Right lobe of liver (tissue), 6 donors: ENCODE measurements at regions not wholly inside any gene's neighbourhood (a gene's known extent, or its start where the extent isn't known, plus 50 kb on each side); places are given as distances from the start of the nearest gene placed in this dataset.
A peak's percentile ranks its signal among the peaks of the same experiment; 100 is the strongest.

ENCODE experiments used
- ATAC-seq, 4 donors: fragments of 200-7000 bp; cut with Tn5 transposase; one replicate each; pipeline ENCODE4 v1.9.1; 2020; ENCODE audit warnings: mild to moderate bottlenecking in 4 of 4, moderate library complexity in 4 of 4
- DNase-seq, 3 donors: peaks; one replicate each; pipeline ENCODE4 v3.0.0-alpha.2; 2020
- H3K27ac ChIP-seq, 3 donors: fragments of 200-600 bp; one replicate each; pipeline ENCODE4 v1.8.0; 2022
- H3K27me3 ChIP-seq, 2 donors: fragments of 200-600 bp; one replicate each; pipeline ENCODE4 v1.8.0; 2022
- H3K36me3 ChIP-seq, 4 donors: fragments of 200-600 bp; sonication (generic) in 1 of 4; one replicate each; pipeline versions ENCODE4 v1.5.1 to v1.8.0; 2017 to 2022; ENCODE audit warnings: control low read depth in 1 of 4
- H3K4me1 ChIP-seq, 4 donors: fragments of 200-600 bp; sonication (generic) in 1 of 4; one replicate each; pipeline versions ENCODE4 v1.5.1 to v1.8.0; 2017 to 2022; ENCODE audit warnings: control low read depth in 1 of 4
- H3K4me3 ChIP-seq, 3 donors: fragments of 200-600 bp; one replicate each; pipeline ENCODE4 v1.8.0; 2022
- H3K9me3 ChIP-seq, 4 donors: fragments of 200-600 bp; sonication (generic) in 1 of 4; one replicate each; pipeline versions ENCODE4 v1.5.1 to v1.8.0; 2017 to 2022; ENCODE audit warnings: control low read depth in 1 of 4
- POLR2A ChIP-seq: fragments of 450-650 bp; IDR thresholded peaks from one replicate; pipeline ENCODE4 v1.6.1; 2017; ENCODE audit warnings: antibody characterized with exemption, mild to moderate bottlenecking
- WGBS: methylation state at CpG from one replicate; pipeline ENCODE4 v1.1.6; 2018; ENCODE audit warnings: low coverage, low lambda C conversion rate; ENCODE audit not compliant: insufficient coverage; ENCODE audit errors: missing lambda C conversion rate; 5-methylcytosine and 5-hydroxymethylcytosine counted together
- intact Hi-C, 2 donors: fragments of 100-400 bp; cut with DNase I; formaldehyde crosslinking; loops; one replicate each; pipeline versions ENCODE4 v1.11.2 to v1.14.1; 2022
- TF ChIP-seq, protein P1 (sequence below), 4 donors: fragments of 200-600 bp in 3 of 4; fragments of 450-650 bp in 1 of 4; IDR thresholded peaks; one replicate each; pipeline versions ENCODE4 v1.5.1 to v1.8.0; 2016 to 2022; ENCODE audit warnings: antibody characterized with exemption in 4 of 4, mild to moderate bottlenecking in 2 of 4
- donor health status: DM: no; HTN: yes; CAD: no.
- donor health status: DM: no; HTN: no; CAD: no.
- donor health status: DM: no; HTN: no; CAD: no.
- donor health status: DM: no; HTN: yes; CAD: no.
- donor health status: DM: no; HTN: yes; CAD: no.

GRCh38 chr18:73214970-73215369, 347.2 kb upstream of the NETO1 start:
- no peaks in the 10 kb centered on the region for H3K36me3 ChIP-seq
- peak in 1 of 3 donors; percentile 47 for DNase-seq
- intact Hi-C loops = no loop called here
- H3K4me1 ChIP-seq = no peaks in the 10 kb centered on the region
- TF ChIP-seq, protein P1, sequence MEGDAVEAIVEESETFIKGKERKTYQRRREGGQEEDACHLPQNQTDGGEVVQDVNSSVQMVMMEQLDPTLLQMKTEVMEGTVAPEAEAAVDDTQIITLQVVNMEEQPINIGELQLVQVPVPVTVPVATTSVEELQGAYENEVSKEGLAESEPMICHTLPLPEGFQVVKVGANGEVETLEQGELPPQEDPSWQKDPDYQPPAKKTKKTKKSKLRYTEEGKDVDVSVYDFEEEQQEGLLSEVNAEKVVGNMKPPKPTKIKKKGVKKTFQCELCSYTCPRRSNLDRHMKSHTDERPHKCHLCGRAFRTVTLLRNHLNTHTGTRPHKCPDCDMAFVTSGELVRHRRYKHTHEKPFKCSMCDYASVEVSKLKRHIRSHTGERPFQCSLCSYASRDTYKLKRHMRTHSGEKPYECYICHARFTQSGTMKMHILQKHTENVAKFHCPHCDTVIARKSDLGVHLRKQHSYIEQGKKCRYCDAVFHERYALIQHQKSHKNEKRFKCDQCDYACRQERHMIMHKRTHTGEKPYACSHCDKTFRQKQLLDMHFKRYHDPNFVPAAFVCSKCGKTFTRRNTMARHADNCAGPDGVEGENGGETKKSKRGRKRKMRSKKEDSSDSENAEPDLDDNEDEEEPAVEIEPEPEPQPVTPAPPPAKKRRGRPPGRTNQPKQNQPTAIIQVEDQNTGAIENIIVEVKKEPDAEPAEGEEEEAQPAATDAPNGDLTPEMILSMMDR (IDR thresholded peaks at IDR 0.05) = peak in 3 of 4 donors; percentile 18 to 29 (median 21)
- no peak for TF ChIP-seq POLR2A
- WGBS = 52% methylated on average over 7 of the region's 7 CpGs
- no peaks in the 10 kb centered on the region for H3K27me3 ChIP-seq
- peak; percentile 53 to 100 (median 90) for ATAC-seq
- peaks cover 0 to 3% (median under 1%) of the 10 kb centered on the region in 4 donors for H3K9me3 ChIP-seq
- no peak overlapping the region for H3K27ac ChIP-seq
- no peak overlapping the region for H3K4me3 ChIP-seq

- H3K4me3 ChIP-seq = no peak overlapping the region
- WGBS = 56% methylated on average over 4 of the region's 4 CpGs
- H3K27ac ChIP-seq = no peak overlapping the region
- H3K27me3 ChIP-seq = no peaks in the 10 kb centered on the region
- intact Hi-C loops = no loop called here
- no peaks in the 10 kb centered on the region for H3K9me3 ChIP-seq
- H3K36me3 ChIP-seq = no peaks in the 10 kb centered on the region
- ATAC-seq (no peak), DNase-seq (no peak)
- no peaks in the 10 kb centered on the region for H3K4me1 ChIP-seq
- no peak for TF ChIP-seq POLR2A
- TF ChIP-seq, protein P1 (IDR thresholded peaks at IDR 0.05) = no peak
These were observed 344.7 kb upstream of the NETO1 start for GRCh38 chr18:73212442-73212841.

DNA sequence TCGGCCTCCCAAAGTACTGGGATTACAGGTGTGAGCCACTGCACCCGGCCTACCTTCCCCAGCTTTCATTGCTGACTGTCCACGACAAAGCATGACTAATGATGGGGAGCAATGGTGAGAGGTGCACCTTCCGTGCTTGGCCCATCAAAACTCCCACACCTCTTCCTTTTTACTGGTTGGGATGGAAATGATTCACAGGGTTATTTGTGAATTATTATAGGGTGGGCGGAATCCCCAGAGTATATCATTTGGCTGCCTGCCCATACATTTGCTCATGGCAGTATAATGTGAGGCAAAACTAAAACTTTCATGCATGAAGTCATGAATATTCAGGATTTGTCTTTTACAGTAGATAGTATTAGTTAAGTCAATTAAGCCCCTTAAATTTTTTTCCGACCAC, 334.2 kb upstream of the NETO1 start:
- no peak overlapping the region for H3K27ac ChIP-seq
- H3K4me3 ChIP-seq = no peak overlapping the region
- no peaks in the 10 kb centered on the region for H3K36me3 ChIP-seq
- WGBS = 70% methylated on average over 6 of the region's 6 CpGs
- DNase-seq = no peak
- intact Hi-C loops = no loop called here
- no peaks in the 10 kb centered on the region for H3K4me1 ChIP-seq
- no peaks in the 10 kb centered on the region for H3K27me3 ChIP-seq
- no peaks in the 10 kb centered on the region for H3K9me3 ChIP-seq
- no peak for TF ChIP-seq POLR2A
- TF ChIP-seq, protein P1 (IDR thresholded peaks at IDR 0.05) = no peak
- no peak for ATAC-seq

DNA sequence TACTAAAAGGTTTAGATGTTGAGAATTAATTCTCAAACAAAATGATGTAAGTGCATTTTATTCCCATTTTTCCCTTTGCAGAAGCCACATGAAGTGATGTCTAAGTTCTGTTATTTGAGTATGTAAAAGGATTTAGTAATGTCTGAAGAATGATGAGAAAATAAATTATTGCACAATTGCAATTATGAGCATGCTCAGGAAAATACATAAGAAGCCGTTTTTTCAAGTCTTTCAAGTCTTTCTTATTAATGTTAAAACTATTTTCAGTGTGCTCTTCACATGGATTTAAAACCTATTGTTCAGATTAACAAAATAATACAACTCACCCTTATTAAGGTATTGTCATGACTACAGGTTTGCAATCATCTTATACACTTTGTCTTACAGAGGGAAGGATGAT, 331.4 kb upstream of the NETO1 start:
- WGBS = 38% methylated on average over 1 of the region's 1 CpG
- Histone ChIP-seq H3K27ac (no peak overlapping the region), H3K4me3 (no peak overlapping the region), H3K9me3 (no peaks in the 10 kb centered on the region), H3K4me1 (no peaks in the 10 kb centered on the region), H3K27me3 (no peaks in the 10 kb centered on the region), H3K36me3 (no peaks in the 10 kb centered on the region)
- no peak for ATAC-seq
- no peak for DNase-seq
- TF ChIP-seq, protein P1 (IDR thresholded peaks at IDR 0.05) = no peak
- no peak for TF ChIP-seq POLR2A
- intact Hi-C loops = no loop called here

DNA sequence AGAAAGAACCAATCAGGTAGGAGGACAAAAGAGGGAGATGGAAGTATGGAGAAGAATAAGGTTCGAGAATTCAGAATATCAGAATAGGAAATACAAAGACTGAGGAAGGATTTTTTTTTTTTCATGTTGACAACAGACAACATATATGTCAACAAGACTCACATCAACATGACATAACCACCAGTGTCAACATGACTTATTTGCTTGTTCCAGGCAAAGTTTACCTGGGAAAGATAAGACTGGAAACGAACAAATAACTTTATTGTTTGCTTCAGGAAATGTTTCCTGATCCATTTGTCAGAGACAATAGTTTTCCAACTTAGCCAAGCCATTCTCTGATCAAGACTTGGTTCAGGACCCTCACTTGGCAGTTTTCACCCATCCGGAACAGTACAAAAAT, 321.9 kb upstream of the NETO1 start:
- WGBS = 34% methylated on average over 3 of the region's 3 CpGs

More for the DNA sequence above, 321.9 kb upstream of the NETO1 start:
- ATAC-seq = peak; percentile 65 to 96 (median 76)
- no peak for TF ChIP-seq POLR2A
- TF ChIP-seq, protein P1 (IDR thresholded peaks at IDR 0.05) = no peak
- H3K4me3 ChIP-seq = no peak overlapping the region
- H3K4me1 ChIP-seq = no peaks in the 10 kb centered on the region
- no peaks in the 10 kb centered on the region for H3K27me3 ChIP-seq
- no peak for DNase-seq
- intact Hi-C loops = no loop called here
- H3K9me3 ChIP-seq = no peaks in the 10 kb centered on the region
- H3K36me3 ChIP-seq = no peaks in the 10 kb centered on the region
- no peak overlapping the region for H3K27ac ChIP-seq
